ENCODE measurements at regions not wholly inside any gene's neighbourhood (a gene's known extent, or its start where the extent isn't known, plus 50 kb on each side); places are given as distances from the start of the nearest gene placed in this dataset.
"Not testable (repeated sequence)": the region's sequence is repeated elsewhere in the genome, so short reads cannot be mapped to it uniquely, and the experiment has no call there.

DNA sequence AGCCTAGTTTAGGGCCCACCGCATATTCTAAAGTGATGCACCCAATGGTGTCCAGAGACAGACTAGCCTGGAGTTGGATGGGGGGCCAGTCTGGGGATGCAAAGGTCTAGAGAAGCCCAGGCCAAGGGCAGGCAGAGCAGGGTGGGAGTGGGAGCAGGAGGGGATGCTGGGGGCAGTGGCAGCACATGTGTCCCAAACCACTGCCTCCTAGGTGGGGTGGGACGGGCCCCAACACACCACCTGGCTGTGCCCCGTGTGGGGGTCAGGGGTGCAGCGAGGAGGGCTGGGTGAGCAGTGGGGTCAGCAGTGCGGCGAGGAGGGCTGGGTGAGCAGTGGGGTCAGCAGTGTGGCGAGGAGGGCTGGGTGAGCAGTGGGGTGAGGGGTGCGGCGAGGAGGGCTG, 92.7 kb downstream of the METRNL start:
- not testable (repeated sequence) for TF ChIP-seq POLR2AphosphoS5 (IDR thresholded peaks at IDR 0.05; ENCODE audit: insufficient read depth in 1 of 2, low read depth in 1 of 2)
- TF ChIP-seq, protein P1, sequence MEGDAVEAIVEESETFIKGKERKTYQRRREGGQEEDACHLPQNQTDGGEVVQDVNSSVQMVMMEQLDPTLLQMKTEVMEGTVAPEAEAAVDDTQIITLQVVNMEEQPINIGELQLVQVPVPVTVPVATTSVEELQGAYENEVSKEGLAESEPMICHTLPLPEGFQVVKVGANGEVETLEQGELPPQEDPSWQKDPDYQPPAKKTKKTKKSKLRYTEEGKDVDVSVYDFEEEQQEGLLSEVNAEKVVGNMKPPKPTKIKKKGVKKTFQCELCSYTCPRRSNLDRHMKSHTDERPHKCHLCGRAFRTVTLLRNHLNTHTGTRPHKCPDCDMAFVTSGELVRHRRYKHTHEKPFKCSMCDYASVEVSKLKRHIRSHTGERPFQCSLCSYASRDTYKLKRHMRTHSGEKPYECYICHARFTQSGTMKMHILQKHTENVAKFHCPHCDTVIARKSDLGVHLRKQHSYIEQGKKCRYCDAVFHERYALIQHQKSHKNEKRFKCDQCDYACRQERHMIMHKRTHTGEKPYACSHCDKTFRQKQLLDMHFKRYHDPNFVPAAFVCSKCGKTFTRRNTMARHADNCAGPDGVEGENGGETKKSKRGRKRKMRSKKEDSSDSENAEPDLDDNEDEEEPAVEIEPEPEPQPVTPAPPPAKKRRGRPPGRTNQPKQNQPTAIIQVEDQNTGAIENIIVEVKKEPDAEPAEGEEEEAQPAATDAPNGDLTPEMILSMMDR (IDR thresholded peaks at IDR 0.05) = not testable (repeated sequence)

Measured in vagina (tissue), 2 donors.